OCI-LY3 (cell line): ENCODE measurements at regions not wholly inside any gene's neighbourhood (a gene's known extent, or its start where the extent isn't known, plus 50 kb on each side); places are given as distances from the start of the nearest gene placed in this dataset.

Source experiments
- CTCF ChIP-seq: fragments of 200-600, 300-600 bp; sonication (generic); IDR thresholded peaks from 2 replicates; pipeline ENCODE4 v1.5.1; 2014; ENCODE audit warnings: antibody characterized with exemption, low read length, low read depth
- EZH2phosphoT487 ChIP-seq: fragments of 200-600 bp; shearing (Covaris generic); IDR thresholded peaks from 2 replicates; pipeline ENCODE4 v1.6.1; 2018; ENCODE audit warnings: antibody characterized with exemption, mixed run types, low read depth

DNA sequence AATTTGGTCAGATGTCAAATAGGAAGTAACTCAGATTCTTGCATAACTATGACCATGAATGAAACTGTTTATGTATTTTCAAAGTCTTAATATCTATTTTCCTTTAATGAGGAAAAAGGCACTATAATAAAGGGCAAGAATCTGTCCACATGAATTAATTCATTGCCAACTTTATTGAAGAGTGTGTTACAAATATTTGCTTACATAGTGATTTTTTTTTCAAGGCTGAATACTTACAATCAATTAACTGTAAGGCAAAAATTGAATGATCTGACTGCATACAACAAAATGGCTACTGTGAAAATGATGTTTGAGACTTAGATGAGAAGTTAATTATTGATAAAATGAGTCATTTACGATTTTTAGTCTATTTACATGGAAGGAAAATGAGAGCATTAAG, 475.0 kb downstream of the DNAJB9 start:
- TF ChIP-seq CTCF, result no peak
- no peak for TF ChIP-seq EZH2phosphoT487
